ENCODE measurements at regions not wholly inside any gene's neighbourhood (a gene's known extent, or its start where the extent isn't known, plus 50 kb on each side); places are given as distances from the start of the nearest gene placed in this dataset.
A peak's percentile ranks its signal among the peaks of the same experiment; 100 is the strongest.
"Not testable (repeated sequence)": the region's sequence is repeated elsewhere in the genome, so short reads cannot be mapped to it uniquely, and the experiment has no call there.

DNA sequence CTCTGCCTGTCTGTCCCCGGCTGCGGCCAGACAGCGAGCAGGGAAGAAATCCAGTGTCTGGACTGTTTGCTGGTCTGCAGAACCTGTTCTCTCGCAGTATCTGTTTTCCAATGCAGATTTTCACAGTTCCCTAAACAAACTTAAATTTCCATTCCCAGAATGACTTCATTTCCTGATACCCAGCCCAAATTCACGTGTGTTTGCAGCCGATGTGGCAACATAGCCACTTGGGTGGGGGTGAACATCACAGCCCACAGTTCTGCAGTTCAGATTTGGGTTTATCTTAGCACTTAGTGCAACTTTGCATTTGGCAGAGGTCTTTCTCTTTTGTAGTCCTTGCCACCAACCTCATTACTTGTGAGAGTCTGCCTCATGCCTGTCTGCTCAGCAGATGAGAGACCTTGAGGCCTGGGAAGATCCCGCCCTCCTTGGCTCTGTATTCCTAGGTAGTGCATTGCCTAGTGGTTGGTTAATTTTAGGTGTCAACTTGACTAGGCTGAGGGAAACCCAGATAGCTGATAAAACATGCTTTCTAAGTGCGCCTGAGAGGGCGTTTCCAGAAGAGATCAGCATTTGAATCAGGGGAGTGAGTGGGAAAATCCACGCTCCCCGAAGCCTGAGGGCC, 122.8 kb upstream of the FAM20C start:
- peak overlapping the region; percentile 53; the same call in 1 of the 2 replicates for H3K27ac ChIP-seq (ENCODE audit: insufficient read depth, low read length)
- H2BK15ac ChIP-seq (ENCODE audit: low read depth, low read length); H3K4me2 ChIP-seq (ENCODE audit: low read depth, low read length); H3K4ac ChIP-seq (ENCODE audit: low read depth, low read length); in situ Hi-C loops (cut with MboI; ENCODE audit: low sequenced_read_pairs); H3K27me3 ChIP-seq (ENCODE audit: control insufficient read depth, insufficient read depth, low read length); H3K9ac ChIP-seq (ENCODE audit: low read depth, low read length); H3K14ac ChIP-seq (replicated peaks; ENCODE audit: low read depth, low read length); dilution Hi-C loops (cut with HindIII; ENCODE audit: low sequenced_read_pairs, unreplicated experiment); H4K20me1 ChIP-seq (ENCODE audit: insufficient read depth, low read length); ATAC-seq (ENCODE audit: low read depth); H3K23ac ChIP-seq (ENCODE audit: low read depth, low read length); H2AK5ac ChIP-seq (ENCODE audit: low read depth, low read length); BruUV-seq (replicated peaks); CTCF ChIA-PET; H4K8ac ChIP-seq (ENCODE audit: low read depth in 2 of 2, low read length in 2 of 2); H3K79me1 ChIP-seq (ENCODE audit: low read depth in 1 of 2, low read length in 2 of 2); H3K18ac ChIP-seq (ENCODE audit: low read depth, low read length); POLR2A ChIA-PET (ENCODE audit: unreplicated experiment); H2BK20ac ChIP-seq (ENCODE audit: low read depth, low read length); H4K91ac ChIP-seq (ENCODE audit: insufficient read depth, low read depth, low read length); H2AFZ ChIP-seq (replicated peaks; ENCODE audit: low read length, poor library complexity); H3K36me3 ChIP-seq (ENCODE audit: control insufficient read depth, insufficient read depth, low read length); DNase-seq; H3K9me3 ChIP-seq (ENCODE audit: control insufficient read depth, insufficient read depth, low read length); intact Hi-C loops (cut with micrococcal nuclease); H3K4me3 ChIP-seq (ENCODE audit: insufficient read depth, low read depth, low read length); H3K56ac ChIP-seq (ENCODE audit: extremely low read depth, insufficient read depth, low read length); H2AK9ac ChIP-seq (replicated peaks; ENCODE audit: low read depth, low read length, poor library complexity): not testable (repeated sequence)
- peaks cover 16% of the 10 kb centered on the region for H3K9me1 ChIP-seq (ENCODE audit: insufficient read depth, low read length)
- peak overlapping the region; percentile 32; the same call in 1 of the 2 replicates for H2BK120ac ChIP-seq (ENCODE audit: low read depth, low read length)
- no CpG with 5 or more reads among the region's 11 CpGs for WGBS, 2 experiments (ENCODE audit: extremely low coverage in 2 of 2, insufficient read length in 1 of 2)
- H4K5ac ChIP-seq (ENCODE audit: low read depth, low read length), result peak overlapping the region; percentile 69; the same call in 1 of the 2 replicates
- H2BK5ac ChIP-seq (ENCODE audit: low read depth, low read length, poor library complexity, severe bottlenecking), result peak overlapping the region; percentile 19
- H3K4me1 ChIP-seq (ENCODE audit: control insufficient read depth, insufficient read depth, low read length), result peaks cover 16% of the 10 kb centered on the region

GRCh38 chr7:70207-70606, 122.2 kb upstream of the FAM20C start:
- H3K4me3 ChIP-seq (ENCODE audit: insufficient read depth, low read depth, low read length); dilution Hi-C loops (cut with HindIII; ENCODE audit: low sequenced_read_pairs, unreplicated experiment); CTCF ChIA-PET; H3K14ac ChIP-seq (replicated peaks; ENCODE audit: low read depth, low read length); H3K9ac ChIP-seq (ENCODE audit: low read depth, low read length); H2BK20ac ChIP-seq (ENCODE audit: low read depth, low read length); H3K9me3 ChIP-seq (ENCODE audit: control insufficient read depth, insufficient read depth, low read length); H4K20me1 ChIP-seq (ENCODE audit: insufficient read depth, low read length); H2AFZ ChIP-seq (replicated peaks; ENCODE audit: low read length, poor library complexity); intact Hi-C loops (cut with micrococcal nuclease); H3K4ac ChIP-seq (ENCODE audit: low read depth, low read length); H4K91ac ChIP-seq (ENCODE audit: insufficient read depth, low read depth, low read length); BruUV-seq (replicated peaks); H3K27me3 ChIP-seq (ENCODE audit: control insufficient read depth, insufficient read depth, low read length); H3K23ac ChIP-seq (ENCODE audit: low read depth, low read length); H3K79me1 ChIP-seq (ENCODE audit: low read depth in 1 of 2, low read length in 2 of 2); H2AK9ac ChIP-seq (replicated peaks; ENCODE audit: low read depth, low read length, poor library complexity); H3K36me3 ChIP-seq (ENCODE audit: control insufficient read depth, insufficient read depth, low read length); H3K56ac ChIP-seq (ENCODE audit: extremely low read depth, insufficient read depth, low read length); H3K4me2 ChIP-seq (ENCODE audit: low read depth, low read length); H2AK5ac ChIP-seq (ENCODE audit: low read depth, low read length); in situ Hi-C loops (cut with MboI; ENCODE audit: low sequenced_read_pairs); H3K18ac ChIP-seq (ENCODE audit: low read depth, low read length); POLR2A ChIA-PET (ENCODE audit: unreplicated experiment); DNase-seq; H2BK15ac ChIP-seq (ENCODE audit: low read depth, low read length): not testable (repeated sequence)
- H4K5ac ChIP-seq (ENCODE audit: low read depth, low read length), result peak overlapping the region; percentile 69; the same call in 1 of the 2 replicates
- peak overlapping the region; percentile 53; the same call in 1 of the 2 replicates for H3K27ac ChIP-seq (ENCODE audit: insufficient read depth, low read length)
- peak; percentile 16 for ATAC-seq (ENCODE audit: low read depth)
- peak overlapping the region; percentile 32; the same call in 1 of the 2 replicates for H2BK120ac ChIP-seq (ENCODE audit: low read depth, low read length)
- 100% methylated on average over 2 of the region's 4 CpGs; no CpG with 5 or more reads in 1 of the 2 experiments for WGBS, 2 experiments (ENCODE audit: extremely low coverage in 2 of 2, insufficient read length in 1 of 2)
- H3K4me1 ChIP-seq (ENCODE audit: control insufficient read depth, insufficient read depth, low read length), result peaks cover 12% of the 10 kb centered on the region
- peak overlapping the region; percentile 19 for H2BK5ac ChIP-seq (ENCODE audit: low read depth, low read length, poor library complexity, severe bottlenecking)
- H4K8ac ChIP-seq (ENCODE audit: low read depth in 2 of 2, low read length in 2 of 2), result 0 out of 4 replicates have a peak overlapping the region, but pooled peaks of 1 of the 2 experiments have one; percentile 33
- peaks cover 16% of the 10 kb centered on the region for H3K9me1 ChIP-seq (ENCODE audit: insufficient read depth, low read length)

Measured in IMR-90 (cell line).